ENCODE measurements at regions not wholly inside any gene's neighbourhood (a gene's known extent, or its start where the extent isn't known, plus 50 kb on each side); places are given as distances from the start of the nearest gene placed in this dataset.

DNA sequence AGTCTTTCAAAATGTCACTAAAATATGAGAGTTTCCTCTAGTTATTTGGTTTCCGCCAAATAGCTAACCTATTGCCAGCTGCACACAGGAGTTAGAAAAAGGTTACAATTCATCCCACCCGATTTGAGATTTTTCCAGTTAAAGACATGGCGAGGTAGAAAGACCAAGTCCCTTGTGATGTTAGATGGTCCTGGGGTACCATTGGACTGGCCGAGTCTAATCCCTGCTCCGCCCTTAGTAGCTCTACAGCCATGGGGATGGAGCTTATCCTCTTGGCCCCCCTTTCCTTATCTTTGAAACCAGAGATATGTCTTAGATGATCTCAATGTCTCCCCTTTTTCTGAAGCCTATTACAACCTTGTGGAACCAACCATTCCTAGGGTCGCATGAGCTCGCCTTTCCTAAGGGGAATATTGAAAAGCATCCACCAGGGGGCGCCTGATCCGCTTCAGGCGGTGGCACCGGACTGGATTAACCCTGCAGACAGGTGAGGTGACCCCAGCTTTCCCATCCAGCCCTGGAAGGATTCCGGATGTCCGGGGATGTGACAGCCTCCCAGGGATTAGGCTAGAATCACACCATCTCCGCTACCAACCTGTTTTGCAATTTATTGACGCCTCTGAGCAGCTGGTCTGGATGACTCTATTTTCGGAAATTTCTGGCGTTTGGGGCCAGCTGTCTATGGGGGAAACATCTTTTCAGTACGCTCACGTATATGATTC is 68.3 kb upstream of the SIM2 start:
- peak; percentile 47 for DNase-seq (ENCODE audit: low spot score)

DNA sequence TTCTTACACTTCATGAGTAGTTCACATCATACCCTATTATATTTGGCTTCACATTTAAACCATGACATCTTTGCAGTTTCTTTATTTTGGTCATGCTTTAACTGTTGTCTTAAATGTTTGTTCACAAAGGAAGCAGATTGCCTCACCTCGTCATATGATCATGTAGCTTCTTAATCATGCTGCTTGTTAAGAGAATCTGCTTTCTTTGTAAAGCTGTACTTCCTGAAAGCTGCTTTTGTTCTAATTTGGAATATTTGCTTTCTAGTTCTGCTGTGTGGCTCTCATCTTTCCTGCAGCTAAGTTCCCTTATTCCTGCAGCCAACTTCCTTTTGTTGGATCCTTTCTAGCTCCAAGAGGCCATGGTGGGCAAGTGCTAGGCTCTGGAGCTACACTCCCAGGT is 62.9 kb upstream of the SIM2 start:
- no peak for DNase-seq (ENCODE audit: low spot score)

DNA sequence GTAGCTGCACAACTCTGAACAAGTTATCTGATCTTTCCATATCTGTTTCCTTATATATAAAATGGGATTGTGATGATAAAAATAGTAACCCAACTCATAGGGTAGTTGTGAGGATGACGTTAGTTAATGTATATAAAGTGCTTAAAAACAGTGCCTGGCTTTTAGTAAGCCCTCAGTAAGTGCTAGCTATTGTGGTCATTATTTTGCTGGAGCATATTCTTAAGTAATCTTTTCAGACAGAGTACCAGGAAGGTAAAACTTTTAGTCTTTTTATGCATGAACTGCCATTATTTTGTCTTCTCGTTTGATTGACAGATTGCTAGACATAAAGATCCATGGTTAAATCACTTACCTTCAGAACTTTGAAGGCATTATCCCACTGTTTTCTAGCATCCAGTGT is 62.5 kb upstream of the SIM2 start:
- no peak for DNase-seq (ENCODE audit: low spot score)

DNA sequence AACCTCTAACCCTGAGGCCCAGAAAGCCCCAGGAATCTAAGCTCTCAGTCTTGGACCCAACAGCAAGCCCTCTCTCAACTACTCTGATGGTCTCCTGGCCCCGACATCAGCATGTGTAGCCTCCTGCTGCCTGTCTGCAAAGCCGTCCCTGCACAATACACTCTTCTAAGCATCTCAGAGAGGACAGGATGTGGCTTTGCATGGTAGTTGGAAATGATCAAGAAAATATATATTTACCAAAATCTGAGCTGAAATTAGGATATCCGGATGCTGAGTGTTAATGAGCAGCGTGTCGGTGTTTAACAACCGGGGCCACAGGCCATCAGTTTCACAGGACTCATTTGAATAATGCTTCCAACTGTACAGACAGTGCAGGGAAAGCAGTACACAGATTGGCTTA is 59.1 kb upstream of the SIM2 start:
- DNase-seq (ENCODE audit: low spot score), result no peak

DNA sequence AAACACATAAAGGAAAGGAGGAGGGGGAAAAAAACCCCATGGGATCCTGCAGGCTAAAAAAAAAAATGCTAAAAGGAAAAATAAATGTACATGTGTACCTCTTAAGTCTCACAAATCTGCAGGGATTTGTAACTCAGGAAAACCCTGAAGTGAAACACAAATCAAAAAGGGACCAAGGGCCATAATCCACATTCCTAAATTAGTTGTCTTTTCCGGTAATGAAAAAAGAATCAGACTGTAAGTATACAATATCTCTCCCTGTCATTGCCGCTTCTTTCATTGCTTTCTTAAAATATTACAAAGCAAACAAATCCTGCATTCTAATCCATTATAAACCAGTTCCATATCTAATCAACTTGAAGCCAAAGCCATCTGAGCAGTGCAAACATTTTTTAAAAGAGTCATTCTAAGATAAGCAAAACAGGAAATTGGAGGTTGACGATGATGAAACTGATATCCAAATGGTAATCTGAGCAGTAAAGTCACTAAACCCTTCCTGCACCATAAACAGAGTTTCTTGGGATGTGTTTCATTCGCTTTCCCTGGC is 58.7 kb upstream of the SIM2 start:
- no peak for DNase-seq (ENCODE audit: low spot score)

DNA sequence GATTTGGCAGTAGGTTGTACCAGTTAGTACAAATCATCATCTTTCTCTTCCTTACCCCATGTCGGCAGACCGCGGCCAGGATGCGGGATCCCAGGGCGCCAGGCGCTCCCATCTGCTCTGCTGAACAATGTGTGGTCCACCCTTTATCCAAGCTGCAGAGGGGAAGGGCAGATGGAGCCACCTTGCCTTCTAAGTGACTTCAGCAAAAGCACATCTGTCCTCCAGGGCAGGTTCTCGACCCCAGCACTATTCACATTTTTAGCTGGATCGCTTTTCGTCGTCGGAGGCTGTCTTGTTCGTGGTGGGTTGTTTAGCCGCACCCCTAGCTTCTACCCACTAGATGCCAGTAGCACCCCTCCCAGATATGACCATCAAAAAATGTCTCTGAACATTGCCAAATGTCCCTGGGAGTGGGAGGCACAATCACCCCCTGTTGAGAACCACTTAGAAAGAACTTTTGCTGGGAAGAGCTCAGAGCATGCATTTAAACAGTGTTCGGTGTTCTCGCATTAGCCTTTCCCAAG is 58.1 kb upstream of the SIM2 start:
- DNase-seq (ENCODE audit: low spot score), result no peak

DNA sequence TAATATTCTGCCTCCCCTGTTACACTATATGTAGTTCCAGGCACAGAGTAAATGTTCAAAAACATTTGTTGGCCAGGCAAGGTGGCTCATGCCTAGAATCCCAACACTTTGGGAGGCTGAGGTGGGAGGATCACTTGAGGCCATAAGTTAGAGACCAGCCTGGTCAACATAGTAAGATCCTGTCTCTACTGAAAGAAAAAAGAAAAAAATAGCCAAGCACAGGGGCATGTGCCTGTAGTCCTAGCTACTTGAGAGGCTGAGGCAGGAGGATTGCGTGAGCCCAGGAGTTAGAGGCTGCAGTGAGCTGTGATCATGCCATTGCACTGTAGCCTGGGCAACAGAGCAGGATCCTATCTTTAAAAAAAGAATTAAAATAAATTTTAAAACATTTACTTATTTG is 57.6 kb upstream of the SIM2 start:
- no peak for DNase-seq (ENCODE audit: low spot score)

DNA sequence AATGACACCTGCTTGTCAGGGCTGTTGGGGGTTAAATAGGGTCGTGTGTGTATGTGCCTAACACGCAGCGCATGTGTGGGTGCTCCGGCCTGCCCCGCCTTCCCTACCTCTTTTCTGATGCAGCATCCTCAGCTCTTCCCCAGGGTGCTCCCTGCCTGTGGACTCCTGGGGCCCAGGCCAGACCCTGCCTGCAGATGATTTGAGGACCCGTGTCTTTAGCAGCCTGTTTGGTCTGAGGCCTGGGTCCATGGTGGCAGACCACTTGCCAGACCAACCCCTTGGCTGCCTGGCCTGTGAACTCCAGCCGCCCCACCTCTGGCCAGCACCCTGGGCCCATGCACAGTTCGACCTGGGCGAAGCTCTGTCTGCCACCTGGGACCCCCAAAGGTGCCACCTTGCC is 57.0 kb upstream of the SIM2 start:
- DNase-seq (ENCODE audit: low spot score), result no peak

DNA sequence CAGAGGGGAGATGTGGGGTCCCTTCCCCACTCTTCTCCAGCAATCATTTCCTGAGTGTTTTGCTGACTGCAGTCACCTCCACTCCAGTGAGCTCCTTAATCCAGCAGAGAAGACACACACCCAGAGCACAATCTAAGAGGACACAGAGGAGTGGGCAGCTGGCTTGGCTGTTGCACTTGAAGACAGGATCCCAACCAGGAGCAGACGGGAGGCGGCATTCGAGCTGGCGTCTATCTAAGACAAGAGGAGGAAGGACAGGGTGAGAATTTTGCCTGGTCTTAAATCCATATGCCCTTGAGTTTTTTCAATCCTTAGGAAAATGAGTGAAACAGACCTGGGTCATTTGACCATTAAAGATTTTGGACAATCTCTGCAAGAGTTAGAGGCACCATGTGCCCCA is 56.1 kb upstream of the SIM2 start:
- no peak for DNase-seq (ENCODE audit: low spot score)

DNA sequence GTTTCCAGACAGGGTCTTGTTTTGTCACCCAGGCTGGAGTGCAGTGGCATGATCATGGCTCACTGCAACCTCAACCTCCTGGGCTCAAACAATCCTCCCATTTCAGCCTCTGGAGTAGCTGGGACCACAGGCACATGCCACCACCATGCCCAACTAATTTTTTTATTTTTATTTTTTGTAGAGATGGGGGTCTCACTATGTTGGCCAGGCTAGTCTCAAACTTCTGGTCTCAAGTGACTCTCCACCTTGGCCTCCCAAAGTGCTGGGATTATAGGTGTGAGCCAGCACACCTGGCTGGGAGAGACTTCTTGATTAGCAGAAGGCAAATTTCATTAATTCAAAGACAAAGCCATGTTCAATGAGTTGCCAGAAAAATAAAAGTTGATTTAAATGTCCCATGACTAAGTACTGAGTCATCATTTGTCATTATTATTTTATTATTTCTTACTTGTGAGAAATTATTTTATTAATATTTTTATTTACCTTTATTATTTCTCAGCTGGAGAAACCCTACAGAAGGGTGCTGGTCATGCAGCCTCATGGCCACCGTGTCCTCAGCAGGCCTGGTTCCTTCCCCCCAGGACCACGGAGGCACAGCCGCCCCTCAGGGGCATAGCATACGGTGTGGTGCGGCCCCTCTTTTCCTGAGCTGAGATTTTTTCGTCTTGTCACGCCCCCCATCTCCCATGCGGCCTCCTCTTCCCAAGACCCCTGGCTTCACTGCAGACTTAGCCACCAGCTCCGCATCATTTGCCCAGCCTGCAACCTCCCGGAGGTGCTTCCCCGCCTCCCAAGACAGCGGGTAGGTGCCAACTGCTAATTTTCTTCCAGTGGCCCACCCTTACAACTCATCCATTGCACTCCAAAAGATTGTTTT is 55.3 kb upstream of the SIM2 start:
- no peak for DNase-seq (ENCODE audit: low spot score)

DNA sequence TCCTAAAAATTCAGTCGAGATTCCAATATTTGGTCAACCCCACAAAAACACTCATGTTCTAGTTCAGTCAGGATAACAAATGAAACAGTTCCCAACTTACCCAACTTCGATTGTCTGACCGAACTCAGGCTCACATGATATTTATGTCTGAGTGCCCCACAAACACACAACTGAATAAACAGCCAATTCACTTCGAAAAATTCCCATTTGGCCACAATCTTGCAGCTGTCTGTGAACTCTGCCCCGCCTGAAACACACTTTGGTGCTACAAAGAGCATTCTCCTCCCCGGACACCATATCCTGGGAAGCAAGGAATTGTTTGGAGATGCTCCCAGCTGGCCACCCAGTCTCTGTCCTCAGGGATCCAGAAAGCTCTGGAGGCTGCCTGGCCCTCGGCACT is 52.9 kb upstream of the SIM2 start:
- DNase-seq (ENCODE audit: low spot score), result no peak

DNA sequence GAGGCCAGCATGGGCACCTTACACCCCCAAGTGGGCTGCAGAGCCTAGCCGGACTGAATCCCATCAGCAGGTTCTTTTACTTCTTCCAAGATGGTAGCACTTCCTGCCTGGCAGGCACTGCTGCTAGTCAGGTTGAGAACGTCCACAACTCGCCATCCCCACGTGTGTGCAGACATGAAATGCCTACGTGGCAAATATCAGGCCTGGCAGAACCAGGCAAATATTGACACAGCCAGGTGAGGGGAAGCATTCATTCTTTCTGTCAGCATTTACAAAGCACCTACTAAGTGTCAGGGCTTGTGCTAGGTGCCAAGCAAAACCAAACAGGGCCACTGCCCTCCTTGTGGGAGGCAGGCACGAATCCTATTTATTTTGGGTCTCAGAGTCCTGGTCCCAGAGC is 52.3 kb upstream of the SIM2 start:
- no peak for DNase-seq (ENCODE audit: low spot score)

DNA sequence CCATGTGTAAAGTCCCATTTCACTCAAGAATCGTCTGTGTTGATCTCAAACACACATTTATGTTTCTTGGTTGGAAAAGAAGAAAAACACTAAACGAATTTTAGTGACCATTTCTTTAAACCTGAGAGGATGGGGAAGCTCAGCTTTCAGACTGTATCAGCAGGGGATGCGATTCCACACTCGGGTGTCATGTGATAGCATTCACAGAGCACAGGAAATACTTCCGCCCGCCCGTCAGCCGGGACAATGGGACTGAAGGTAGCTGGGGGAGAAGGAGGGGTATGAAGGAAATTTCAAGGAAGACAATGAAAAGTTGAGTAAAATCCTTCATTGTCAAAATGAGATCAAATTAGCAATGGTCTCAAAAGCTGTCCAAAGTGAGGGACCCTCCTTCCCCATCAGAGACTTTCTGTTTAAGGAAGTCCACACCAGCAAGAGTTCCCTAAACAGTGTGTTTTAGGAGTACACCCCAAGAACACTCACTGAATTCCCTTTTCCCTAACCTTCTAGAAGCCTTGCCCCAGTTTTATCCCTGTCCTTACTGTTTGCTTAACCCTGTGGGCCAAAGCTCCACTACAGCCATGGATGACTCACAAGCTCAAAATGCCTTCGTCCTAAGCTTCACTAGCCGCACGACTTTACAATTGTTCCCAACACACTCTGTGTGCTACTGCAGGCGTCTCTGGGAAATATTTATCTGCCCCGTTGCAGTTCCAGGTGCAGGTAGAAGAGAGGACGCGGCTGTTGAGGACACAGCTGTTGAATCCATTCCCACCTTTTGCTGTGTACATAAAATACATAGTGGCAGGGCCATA is 51.4 kb upstream of the SIM2 start:
- no peak for DNase-seq (ENCODE audit: low spot score)
